ENCODE measurements at regions not wholly inside any gene's neighbourhood (a gene's known extent, or its start where the extent isn't known, plus 50 kb on each side); places are given as distances from the start of the nearest gene placed in this dataset.

DNA sequence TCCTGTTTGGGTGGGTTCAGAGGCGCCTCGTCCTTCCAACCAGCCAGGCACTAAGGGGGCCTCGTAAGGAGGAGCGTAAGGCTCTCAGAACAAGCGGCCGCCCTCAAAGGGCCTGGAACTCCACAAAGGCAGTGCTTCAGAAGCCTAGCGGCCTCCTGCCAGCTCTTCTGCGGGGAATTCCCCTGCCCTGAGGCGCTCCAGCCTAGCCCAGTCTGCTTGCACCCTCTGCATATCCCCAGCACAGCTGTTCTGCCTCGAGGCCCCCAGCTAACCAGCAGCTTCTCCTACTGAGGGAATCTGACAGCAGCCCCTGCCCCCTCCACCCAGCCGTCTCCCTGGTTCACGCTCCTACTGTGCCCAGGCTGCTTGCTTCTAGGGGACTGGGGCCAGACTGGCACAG, 265.9 kb downstream of the TFCP2L1 start:
- no peak for DNase-seq (ENCODE audit: low spot score)

DNA sequence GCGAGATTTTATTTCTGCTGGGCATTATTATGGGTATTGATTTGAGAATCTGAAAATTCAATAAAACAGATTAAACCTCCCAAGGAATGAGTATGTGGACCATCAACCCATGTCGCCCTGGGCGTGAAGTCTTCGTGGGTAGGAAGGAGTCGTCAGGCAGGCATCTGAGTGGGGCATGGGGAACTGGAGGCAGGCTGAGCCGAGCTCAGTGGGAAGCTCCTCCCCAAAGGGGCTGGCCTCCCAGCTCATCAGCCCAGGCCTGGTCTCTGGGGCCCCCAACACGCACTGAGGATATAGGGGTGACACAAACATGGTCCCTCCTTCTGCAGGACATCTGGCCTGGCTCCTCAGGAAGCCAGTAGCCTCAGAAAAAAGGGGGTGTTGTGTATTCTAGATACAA, 265.2 kb downstream of the TFCP2L1 start:
- DNase-seq (ENCODE audit: low spot score): no peak

DNA sequence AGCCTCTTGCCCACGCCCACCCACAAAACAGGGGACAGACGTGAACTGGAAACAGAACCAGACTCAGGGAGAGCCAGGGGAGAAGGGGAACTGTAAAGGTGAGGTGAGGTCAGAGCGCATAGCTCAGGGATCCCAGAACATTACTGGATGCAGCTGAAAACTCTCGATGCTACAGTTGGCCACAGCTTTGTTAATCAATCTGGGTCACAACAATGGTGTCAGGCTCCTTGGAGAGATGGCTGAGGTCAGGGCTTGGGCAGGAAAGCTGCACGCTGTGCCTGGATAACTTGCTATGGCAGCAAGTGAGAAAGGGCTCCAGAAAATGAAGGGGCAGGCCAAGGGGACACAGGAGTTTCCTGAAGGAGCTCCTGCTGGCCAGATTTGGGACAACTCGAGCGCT, 263.3 kb downstream of the TFCP2L1 start:
- DNase-seq (ENCODE audit: low spot score): no peak

DNA sequence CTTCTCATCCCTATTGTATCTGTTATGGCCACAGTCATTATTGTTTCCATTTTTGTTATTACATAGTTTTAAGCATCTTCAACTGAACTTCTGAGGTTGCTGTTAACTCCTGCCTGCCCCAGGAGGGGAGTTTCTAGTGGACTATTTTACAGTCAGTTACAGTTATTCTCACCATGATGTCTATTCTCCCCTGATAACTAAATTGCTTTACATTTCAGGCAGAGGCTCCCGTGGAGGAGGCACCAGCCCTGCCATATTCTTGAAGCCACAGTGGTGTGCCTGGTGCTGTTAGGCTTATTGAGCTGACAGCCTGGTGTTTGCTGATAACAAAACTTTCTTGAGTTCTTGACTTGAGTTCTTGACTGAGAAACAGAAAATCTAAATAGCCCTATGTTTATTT, 256.4 kb downstream of the TFCP2L1 start:
- DNase-seq (ENCODE audit: low spot score): no peak

DNA sequence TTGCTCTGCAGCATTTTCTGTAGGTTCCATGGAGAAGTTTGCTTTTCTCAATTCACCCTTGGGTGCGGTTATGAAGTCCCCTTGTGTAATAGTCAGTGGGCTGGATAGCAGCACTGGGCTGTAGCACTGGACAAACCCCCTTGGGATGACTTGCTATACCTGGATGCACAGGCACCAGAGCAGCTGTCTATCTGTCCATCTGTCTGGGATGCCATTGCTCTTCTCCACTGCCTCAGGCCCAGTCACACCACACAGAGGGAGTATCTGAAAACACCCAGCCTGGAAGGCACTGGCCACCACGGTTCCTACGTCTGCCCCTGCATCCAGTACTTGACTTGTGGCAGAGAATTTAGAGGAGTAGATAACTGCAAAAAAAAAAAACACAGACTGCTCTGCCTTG, 254.5 kb downstream of the TFCP2L1 start:
- no peak for DNase-seq (ENCODE audit: low spot score)

DNA sequence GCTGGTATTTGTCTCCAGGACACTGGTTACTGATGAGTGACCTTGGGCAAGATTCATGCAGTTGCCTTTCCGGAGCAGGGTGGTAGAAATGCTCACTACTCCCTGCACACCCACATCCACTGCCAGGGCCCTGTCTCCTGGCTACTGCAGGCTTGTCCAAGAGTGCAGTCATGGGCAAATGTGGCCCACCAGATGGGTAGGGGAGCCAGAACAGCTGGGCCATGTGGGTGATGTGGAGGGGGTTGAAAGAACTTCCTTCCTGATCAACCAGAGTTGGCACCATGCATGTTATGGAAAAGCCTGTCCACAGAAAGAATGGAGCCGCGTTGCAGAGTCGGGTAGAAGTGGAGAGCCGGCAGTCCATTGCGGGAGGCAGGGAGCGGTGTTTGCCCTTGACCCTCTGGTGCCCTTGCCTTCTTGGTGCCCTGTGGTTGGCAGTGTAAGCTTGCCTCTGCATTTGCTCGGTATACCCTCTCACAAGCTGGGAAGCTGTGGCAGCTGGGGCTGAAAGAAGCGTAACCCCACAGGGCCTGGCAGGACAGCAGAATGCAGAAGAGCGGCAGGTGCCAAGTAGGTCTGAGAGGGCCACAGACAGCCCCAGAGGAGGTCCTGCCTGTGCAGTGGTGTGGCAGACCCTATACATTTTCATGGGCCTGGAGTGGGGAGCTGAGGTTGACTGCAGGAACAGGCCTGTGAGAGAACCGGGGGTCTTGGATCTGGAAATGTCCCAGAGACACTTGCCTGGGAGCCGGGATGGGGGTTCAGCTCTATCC, 253.2 kb downstream of the TFCP2L1 start:
- no peak for DNase-seq (ENCODE audit: low spot score)

DNA sequence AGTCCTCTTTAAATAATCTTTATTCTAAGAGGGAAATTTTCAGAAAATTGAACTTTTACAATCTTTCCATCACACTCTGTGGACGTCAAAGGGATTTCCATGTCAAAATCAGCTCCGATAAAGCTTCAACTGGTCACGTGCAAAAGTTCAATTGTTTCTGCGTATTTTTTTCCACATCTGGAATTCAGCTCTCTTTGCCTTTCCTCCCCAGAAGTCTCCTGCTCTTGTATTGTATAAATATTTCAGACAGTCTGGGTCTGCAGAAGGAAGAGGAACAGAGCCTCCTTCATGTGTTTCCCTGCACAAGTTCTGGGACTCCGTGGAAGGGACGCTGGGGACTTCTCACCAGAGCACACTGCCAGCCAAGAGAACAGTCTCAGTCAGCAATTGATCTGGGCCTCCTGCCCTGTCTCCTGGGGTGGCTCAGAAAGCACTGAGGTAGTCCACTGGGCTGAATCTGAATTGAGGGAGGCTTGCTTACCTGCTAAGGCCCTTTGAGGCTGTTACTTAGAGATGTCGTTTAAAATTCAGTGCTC, 251.5 kb downstream of the TFCP2L1 start:
- no peak for DNase-seq (ENCODE audit: low spot score)

DNA sequence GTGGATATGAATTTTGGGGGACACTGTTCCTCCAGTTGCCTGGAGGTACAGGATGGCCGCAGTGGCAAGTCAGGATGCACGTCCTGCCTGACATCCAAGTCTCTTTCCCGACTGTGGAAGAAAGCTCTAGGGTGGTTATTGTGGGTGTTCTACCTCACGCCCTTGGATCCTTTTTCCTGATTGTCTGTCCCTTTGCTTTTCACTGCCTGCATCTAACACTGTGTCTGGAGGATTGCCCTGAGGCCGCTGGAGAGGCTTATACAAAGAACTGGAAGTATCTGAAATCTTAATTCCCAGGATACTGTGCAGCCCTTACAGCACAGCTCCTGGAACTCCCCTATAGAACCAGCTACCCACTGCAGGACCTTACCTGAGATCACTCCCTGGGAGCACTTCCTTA, 250.5 kb downstream of the TFCP2L1 start:
- no peak for DNase-seq (ENCODE audit: low spot score)

DNA sequence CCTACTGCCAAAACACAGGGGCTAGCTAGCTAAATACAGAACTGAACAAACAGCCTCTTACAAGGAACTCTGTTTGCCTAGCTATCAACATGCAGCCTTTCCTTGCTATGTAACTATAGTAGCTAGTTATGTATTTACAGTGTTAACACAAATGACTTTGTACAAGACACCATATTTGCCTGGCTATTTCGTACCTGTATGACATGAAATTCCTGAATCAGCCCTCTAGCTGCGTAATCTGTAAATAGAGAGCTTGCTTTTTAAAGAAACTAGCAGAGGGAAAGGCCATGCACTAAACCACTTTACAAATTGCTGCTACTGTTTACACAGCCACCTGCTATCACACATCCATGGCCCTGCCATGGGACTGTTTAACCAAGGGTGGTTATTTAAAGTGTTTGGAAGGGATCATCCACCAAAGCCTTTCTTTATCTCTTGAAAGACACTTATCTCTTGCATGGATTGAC, 248.7 kb downstream of the TFCP2L1 start:
- DNase-seq (ENCODE audit: low spot score): no peak

DNA sequence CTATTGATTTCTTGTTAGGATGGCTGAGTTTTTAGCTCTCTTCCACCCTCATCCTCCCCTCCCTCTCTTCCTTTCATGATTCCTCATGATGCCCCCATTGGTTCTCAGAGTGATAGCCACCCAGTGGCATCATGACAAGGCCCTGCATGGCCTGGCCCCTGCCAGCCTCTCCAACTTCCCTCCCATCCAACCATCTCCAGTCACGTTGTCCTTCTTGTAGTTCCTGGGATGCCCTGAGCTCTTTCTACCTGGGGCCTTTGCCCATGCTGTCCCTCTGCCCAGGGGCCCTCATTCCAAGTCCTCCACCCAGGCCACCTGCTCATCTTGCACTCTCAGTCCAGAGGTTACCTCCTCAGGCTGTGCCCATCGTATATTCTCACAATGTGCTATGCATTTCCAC, 247.5 kb downstream of the TFCP2L1 start:
- no peak for DNase-seq (ENCODE audit: low spot score)

DNA sequence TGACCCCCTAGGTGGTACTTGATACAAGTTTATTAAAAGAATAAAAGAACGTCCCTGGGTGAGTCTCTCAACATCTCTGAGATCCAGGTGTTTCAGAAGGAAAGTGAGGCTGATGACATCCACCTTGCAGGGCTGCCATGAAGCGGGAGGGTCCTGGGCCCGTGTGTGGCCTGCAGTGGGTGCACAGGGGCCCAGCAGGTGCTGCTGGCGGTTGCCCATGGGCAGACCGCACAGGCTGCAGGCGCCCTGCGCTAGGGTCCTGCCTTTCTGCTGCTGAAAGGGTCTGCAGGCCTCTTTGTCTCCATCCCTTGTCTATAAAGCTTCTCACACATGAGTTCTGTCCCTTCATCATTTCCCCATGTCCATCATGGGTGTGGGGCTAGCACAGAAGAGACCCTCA, 247.0 kb downstream of the TFCP2L1 start:
- no peak for DNase-seq (ENCODE audit: low spot score)

DNA sequence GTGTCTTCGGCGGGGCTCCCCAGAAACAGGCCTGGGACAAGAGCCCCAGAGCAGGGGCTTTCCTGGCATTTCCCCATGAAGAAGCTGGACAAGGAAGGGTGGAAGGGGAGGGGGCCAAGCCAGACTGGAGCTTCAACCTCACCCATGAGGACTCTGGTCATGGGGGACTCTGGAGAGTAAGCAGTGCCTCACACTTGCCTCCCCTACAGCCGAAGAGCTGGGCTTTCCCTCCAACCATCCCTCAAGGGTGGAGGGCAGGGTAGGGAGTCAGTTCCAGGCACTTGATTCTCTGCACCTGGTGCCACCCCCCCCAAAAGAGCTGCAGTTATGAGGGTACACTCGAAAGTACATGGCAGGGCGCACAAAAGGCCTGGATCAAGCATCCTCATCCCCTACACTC, 246.6 kb downstream of the TFCP2L1 start:
- DNase-seq (ENCODE audit: low spot score): no peak

DNA sequence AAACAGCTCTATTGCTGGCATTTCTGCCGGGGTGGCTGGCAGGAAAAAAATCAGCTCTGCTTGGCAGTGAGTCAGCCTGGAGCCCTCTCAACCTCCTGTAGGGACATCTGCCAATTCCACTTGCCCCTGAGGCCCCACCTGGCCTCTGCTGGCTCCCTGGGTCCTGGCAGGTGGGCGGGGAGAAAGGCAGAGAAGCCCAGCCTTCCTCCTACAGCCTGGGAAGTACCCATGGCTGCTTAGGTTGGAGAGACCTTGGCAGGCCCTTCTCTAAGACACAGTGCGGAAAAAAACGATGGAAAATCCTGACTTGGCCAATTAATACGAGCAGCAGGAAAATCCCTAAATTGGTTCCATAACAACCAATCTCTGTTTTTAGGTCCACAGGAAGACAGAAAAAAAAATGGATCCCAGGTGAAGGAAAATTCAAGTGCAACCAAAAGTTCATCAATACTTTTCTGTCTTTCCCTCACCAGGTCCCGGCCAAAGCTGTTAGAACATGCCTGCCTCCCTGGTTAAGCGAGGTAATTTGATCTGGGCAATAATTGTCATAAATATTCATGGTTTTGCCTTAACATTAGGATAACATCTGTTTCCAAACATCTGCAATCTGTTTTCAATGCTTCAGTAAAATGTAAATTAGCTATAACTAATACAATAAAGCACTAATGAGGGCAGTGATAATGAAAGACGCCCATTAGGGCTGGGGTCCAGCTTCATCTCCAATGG, 245.9 kb downstream of the TFCP2L1 start:
- DNase-seq (ENCODE audit: low spot score): no peak

DNA sequence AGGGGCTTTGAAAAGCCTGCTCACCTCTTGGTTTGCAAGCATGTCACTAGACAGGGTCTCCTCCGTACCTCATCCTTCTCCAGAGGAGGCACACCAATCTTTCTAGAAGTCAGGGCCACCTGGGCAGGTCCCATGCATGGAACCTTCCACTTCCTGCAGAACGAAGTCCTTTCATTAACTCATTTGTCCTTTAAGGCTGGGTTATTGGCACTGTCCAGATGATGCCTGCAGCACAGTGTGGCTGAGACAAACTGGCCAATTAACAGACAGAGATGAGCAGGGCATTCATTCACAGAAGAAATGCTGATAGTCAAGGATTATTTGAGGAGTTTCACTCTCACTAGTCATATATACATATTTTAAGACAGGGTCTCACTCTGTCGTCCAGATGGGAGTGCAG, 245.3 kb downstream of the TFCP2L1 start:
- DNase-seq (ENCODE audit: low spot score): no peak

DNA sequence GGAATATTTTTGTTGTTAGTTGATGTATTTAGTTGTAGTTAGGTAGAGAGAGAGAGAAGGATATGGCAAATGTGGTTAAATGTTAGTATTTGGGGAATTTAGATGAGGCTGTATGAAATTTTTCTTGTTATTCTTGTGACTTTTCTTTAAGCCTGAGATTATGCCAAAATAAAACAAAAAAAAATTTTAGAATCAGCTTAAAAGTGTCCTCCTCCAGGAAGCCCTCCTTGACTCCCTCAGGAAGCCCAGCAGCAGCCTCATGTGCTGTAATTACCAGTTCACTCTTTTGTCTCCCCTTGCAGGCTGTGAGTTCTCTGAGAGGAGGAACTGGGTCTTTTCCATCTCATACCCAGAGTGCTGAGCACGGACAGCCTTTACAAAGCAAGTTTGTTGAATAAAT, 243.5 kb downstream of the TFCP2L1 start:
- DNase-seq (ENCODE audit: low spot score): no peak

DNA sequence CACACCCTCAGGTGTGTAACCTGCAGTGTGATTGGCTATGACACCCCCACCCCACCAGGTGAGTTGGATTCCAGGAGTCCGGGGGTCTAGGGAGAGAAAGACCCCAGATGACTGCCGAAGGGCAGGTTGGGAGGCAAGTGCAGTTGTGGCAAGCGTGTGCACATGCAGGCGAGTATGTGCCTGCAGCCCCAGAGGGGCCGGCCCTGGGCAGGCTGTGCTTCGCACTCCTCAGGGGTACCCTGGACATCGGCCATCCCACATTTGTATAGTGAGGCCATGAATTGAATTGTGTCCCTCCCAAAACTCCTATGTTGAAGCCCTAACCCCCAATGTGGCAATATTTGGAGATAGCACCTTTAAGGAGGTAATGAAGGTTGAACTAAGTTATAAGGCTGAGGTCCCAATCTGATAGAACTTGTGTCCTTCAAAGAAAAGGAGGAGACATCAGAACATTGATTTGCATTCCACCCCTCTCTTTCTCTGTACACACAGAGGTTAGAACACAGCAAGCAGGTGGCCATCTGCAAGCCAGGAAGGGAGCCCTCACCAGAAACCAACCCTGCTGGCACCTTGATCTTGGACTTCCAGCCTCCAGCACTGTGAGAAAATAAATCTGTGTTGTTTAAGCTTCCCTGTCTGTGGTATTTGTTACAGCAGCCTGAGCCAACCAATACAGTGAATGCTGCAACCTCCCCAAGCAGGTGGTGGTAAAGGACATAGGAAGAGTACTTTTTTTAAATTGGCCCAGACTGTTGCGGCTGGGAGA, 241.8 kb downstream of the TFCP2L1 start:
- no peak for DNase-seq (ENCODE audit: low spot score)

DNA sequence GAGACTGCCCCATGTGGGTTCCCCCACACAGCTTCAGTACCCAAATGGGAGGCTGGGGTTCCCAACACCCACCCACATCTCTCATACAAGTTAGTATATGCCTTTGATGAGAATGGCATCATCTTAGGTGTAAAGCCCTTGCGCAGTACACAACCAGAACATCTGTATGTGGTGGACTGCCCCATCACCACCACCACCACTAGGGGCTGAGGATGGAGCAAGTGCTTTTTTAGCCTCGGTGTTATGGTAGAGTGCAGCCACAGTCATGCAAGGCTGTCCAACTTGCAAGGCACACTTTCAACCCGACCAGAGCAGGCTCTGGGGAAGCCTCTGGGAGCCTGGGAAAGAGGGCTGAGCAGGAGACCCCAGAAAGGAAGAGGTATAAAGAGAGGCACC, 241.2 kb downstream of the TFCP2L1 start:
- no peak for DNase-seq (ENCODE audit: low spot score)

DNA sequence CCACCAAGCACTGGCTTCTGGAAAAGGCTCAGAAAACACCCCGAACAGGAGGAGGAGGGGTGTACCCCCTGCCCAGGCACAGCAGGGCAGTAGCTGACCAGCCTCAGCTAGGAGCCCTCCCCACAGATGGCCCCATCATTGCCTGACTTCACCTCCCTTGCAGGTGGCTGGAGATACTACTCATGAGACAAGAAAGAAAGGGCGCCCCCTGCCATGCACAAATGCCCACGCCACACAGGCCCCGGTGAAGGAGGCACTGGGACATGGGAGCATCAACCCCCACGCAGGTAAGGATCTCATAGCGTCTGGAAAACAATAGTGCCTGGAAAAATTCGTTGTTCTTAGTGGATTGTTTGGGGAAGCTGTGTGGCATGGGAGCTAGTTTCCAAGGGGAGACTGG, 240.6 kb downstream of the TFCP2L1 start:
- DNase-seq (ENCODE audit: low spot score): no peak

DNA sequence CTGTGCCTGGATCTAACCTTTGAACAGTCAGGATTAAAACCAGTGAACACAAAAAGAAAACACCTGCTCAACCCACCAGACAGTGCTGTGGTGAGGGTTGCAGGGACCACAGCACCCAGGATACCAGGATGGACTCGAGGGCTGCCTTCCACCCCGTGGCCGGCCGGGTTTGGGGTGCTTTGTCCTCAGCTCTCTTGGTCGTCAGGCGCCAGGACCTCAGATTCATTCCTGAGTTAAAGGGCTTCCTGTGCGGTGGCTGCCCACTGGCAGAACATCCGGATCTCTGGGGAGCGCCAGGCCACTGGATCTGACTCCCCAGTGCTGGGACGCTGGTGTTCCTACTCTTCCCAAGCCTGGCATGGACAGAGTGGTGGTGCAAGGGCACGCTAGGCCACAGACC, 239.8 kb downstream of the TFCP2L1 start:
- no peak for DNase-seq (ENCODE audit: low spot score)

DNA sequence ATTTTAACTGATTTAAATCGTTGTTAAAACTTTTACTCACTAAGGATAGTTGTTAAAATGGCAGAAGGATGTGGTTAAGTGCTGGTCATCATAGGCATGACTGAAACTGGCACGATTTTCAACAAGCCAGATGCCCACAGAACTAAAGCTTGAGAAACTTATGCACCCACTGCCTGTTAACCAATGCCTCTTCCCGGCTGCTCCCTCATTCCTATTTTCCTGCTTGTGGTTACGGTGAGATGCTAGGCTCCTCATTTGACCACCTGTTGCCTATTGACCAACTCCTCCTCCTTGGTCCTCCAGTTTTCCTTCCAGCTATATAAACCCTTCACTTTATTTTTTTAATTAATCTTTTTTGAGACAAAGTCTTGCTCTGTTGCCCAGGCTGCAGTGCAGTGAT, 238.7 kb downstream of the TFCP2L1 start:
- no peak for DNase-seq (ENCODE audit: low spot score)

DNA sequence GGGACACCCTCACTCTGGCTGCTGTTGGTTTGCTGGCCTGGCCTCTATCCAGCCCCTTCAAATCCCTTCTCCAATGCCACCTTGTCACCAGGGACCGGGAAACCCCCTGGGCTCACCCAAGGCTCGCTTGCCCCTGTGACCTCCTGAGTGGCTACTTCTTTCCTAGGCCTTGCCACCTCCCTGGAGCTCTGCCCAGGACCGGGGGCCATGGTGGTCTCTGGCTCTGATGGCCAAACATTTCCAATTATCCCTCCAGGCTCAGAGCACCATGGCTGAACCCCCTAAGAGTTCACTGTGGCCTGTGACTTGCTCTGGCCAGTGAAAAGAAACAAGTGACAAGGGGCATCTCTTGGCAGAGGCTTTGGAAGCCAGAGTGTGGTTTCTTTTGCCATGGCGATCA, 237.6 kb downstream of the TFCP2L1 start:
- no peak for DNase-seq (ENCODE audit: low spot score)

DNA sequence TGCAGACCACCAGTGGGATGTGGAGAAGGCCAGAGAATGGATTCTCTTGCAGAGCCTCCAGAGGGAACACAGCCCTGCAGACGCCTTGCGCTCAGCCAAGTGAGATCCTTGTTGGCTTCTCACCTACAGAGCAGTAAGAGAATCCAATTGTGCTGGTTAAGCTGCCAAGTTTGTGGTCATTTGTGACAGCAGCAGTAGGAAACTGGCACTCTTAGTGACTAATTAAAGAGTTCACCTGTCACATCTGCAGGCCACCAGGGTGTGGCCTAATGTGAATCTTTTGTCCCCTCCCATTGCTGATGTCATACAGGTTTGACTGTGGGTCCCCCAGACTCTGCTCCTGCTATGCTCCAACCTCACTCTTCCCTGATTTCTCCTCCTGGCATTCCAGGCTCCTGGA, 235.9 kb downstream of the TFCP2L1 start:
- no peak for DNase-seq (ENCODE audit: low spot score)

All from COLO829 (cell line).